B cell (primary cell): ENCODE measurements at regions not wholly inside any gene's neighbourhood (a gene's known extent, or its start where the extent isn't known, plus 50 kb on each side); places are given as distances from the start of the nearest gene placed in this dataset.

Source experiments
- CTCF ChIP-seq: fragments of 200-600 bp; IDR thresholded peaks from one replicate; pipeline ENCODE4 v1.8.0; 2022; ENCODE audit warnings: antibody characterized with exemption, mild to moderate bottlenecking
- EZH2 ChIP-seq: IDR thresholded peaks from 2 replicates; pipeline ENCODE4 v1.6.1; 2012; ENCODE audit warnings: borderline replicate concordance, low read depth, mild to moderate bottlenecking, moderate library complexity, low read length; ENCODE audit not compliant: insufficient read depth, poor library complexity, severe bottlenecking

GRCh38 chr18:61713502-61713901, 179.3 kb downstream of the RNF152 start:
- TF ChIP-seq CTCF: no peak
- TF ChIP-seq EZH2: no peak
